ENCODE measurements at regions not wholly inside any gene's neighbourhood (a gene's known extent, or its start where the extent isn't known, plus 50 kb on each side); places are given as distances from the start of the nearest gene placed in this dataset.

DNA sequence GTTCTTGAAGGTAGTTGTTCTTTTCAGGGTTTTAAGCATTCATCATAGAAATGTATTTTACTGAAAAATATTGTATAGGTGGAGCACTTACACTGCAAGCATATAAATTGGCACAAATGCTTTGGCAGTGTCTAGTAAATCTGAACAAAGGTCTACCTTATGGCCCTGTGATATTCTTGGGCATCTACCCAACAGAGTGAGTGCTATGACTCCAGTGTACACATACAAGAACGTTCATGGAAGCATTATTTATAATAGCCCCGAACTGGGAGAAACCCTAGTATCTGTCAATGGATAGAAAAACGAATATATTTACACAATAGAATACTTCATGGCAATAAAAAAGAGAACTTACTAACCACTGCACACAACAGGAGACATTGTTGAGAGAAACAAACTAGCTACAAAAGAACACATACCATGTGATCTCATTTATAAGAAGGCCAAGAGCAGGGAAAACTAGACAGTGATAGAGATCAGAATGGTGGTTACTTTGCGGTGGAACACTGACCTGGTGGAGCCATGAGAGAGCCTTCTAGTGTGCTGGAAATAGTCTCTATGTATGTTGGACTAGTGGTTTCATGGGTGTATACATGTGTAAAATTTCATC is 96.0 kb downstream of the MAB21L3 start:
- Histone ChIP-seq H3K9me3 (replicated peaks; ENCODE audit: control insufficient read depth, insufficient read depth, low read depth, low read length) (no peaks in the 10 kb centered on the region), H2AFZ (ENCODE audit: low read depth, low read length) (no peak overlapping the region), H3K27ac (ENCODE audit: extremely low read depth, low read depth, low read length) (no peak overlapping the region), H3K4me2 (ENCODE audit: insufficient read depth, low read length) (no peak overlapping the region), H3K36me3 (ENCODE audit: control insufficient read depth, insufficient read depth, low read length) (no peaks in the 10 kb centered on the region), H3K27me3 (ENCODE audit: control insufficient read depth in 2 of 2, insufficient read depth in 2 of 2, low read length in 2 of 2) (peaks cover 6 to 15% of the 10 kb centered on the region in 2 experiments; a peak in 4 of 5 replicates), H3K9me1 (ENCODE audit: control insufficient read depth, insufficient read depth, low read length) (no peaks in the 10 kb centered on the region), H3K4me1 (replicated peaks in 1 of 2; ENCODE audit: control insufficient read depth in 2 of 2, insufficient read depth in 2 of 2, low read length in 2 of 2) (no peaks in the 10 kb centered on the region), H4K20me1 (replicated peaks; ENCODE audit: control insufficient read depth, insufficient read depth, low read length) (no peaks in the 10 kb centered on the region; the same call in 1 of the 2 replicates), H3K9ac (ENCODE audit: insufficient read depth in 1 of 2, low read depth in 2 of 2, low read length in 2 of 2) (no peak overlapping the region), H3K79me2 (ENCODE audit: control insufficient read depth, insufficient read depth, low read length) (no peaks in the 10 kb centered on the region), H3K4me3 (no peak overlapping the region)
- TF ChIP-seq MBD1 (CRISPR knock-in tag; IDR thresholded peaks at IDR 0.05): no peak
- no peak for TF ChIP-seq MBD2 (IDR thresholded peaks at IDR 0.05; ENCODE audit: borderline replicate concordance, low read depth)
- TF ChIP-seq, protein P1, sequence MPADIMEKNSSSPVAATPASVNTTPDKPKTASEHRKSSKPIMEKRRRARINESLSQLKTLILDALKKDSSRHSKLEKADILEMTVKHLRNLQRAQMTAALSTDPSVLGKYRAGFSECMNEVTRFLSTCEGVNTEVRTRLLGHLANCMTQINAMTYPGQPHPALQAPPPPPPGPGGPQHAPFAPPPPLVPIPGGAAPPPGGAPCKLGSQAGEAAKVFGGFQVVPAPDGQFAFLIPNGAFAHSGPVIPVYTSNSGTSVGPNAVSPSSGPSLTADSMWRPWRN (IDR thresholded peaks at IDR 0.05; ENCODE audit: low read depth): no peak
- TF ChIP-seq BRCA1 (IDR thresholded peaks at IDR 0.05): no peak
- TF ChIP-seq BRCA1 (CRISPR knock-in tag; IDR thresholded peaks at IDR 0.05): no peak
- CTCF ChIA-PET (ENCODE audit: low intra/inter-chr PET ratio): no interaction called here
- ATAC-seq (no peak), DNase-seq (ENCODE audit: extremely low read depth in 1 of 4, low spot score in 3 of 4) (no peak), FAIRE-seq (no peak)
- in situ Hi-C loops (cut with MboI): no loop called here
- POLR2A ChIA-PET: interaction anchor here (1.0 to 1.1 kb wide), 2 partner anchors 7 to 24 kb away, joined by 4 to 5 read pairs; no protein-coding TSS in a partner anchor
- BruUV-seq (replicated peaks): no TSS peak
- intact Hi-C loops (cut with micrococcal nuclease): no loop called here
- WGBS (ENCODE audit: insufficient coverage, low coverage, missing lambda C conversion rate): 1% methylated on average over 4 of the region's 4 CpGs

Data from K562 (cell line).